SH-SY5Y (cell line): ENCODE measurements at regions not wholly inside any gene's neighbourhood (a gene's known extent, or its start where the extent isn't known, plus 50 kb on each side); places are given as distances from the start of the nearest gene placed in this dataset.

ENCODE experiments used
- GATA2 ChIP-seq: IDR thresholded peaks from 2 replicates; pipeline ENCODE4 v1.6.1; 2011; ENCODE audit warnings: mild to moderate bottlenecking, low read depth, low read length
- GATA3 ChIP-seq: IDR thresholded peaks from 2 replicates; pipeline ENCODE4 v1.6.1; 2011; ENCODE audit warnings: low read depth, mild to moderate bottlenecking, low read length, moderate library complexity

DNA sequence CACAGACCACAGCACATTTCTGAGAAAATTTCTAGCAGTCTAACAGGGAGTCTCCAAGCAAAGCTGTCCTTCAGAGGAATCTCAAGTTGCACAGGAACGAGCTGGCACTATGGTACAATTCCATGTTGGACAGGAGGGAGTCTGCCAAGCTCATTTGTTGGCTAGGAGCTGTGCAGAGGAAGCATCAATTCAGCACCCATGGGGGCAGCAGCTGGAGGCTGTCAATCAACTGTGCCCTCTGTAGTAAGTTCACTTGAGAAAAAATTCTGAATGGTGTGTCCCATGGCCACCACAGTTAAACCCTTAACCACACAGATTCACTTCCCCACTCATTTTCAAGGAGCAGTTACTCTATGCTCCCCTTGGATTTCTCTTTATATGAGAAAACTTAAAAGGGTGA lies 298.5 kb upstream of the PPP2R3A start:
- TF ChIP-seq GATA2 (no peak), GATA3 (no peak)
